ENCODE measurements at regions not wholly inside any gene's neighbourhood (a gene's known extent, or its start where the extent isn't known, plus 50 kb on each side); places are given as distances from the start of the nearest gene placed in this dataset.
"Not testable (repeated sequence)": the region's sequence is repeated elsewhere in the genome, so short reads cannot be mapped to it uniquely, and the experiment has no call there.

DNA sequence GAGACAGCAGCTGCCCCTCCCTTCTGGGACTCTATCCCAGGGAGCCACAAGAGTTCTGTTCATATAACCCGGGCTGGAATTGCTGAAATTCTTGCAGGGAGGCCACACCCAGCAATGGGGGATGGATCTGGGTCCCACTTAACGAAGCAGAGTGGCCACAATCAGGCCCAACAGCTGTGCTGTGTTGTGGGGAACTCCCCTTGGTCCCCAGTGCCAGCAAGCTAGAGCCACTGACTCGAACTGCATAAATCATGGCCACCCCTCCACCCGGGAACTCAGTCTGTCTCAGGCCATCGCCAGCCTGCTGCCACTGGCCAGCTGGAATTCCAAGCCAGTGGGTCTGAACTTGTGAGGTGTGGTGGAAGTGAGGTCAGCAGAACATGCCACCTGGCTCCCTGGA is 111.1 kb downstream of the KLF8 start:
- Histone ChIP-seq H3K4me3 (no peak overlapping the region), H3K4me2 (peak overlapping the region in 3 of 11 experiments; percentile 18 to 27 (median 20); a peak in 5 of 22 replicates), H4K20me1 (no peaks in the 10 kb centered on the region), H3K9me3 (replicated peaks in 1 of 11) (peaks cover 0 to 24% (median 5%) of the 10 kb centered on the region in 11 experiments; a peak in 9 of 22 replicates), H3K9ac (no peak overlapping the region), H3K36me3 (no peaks in the 10 kb centered on the region), H3K4me1 (peaks cover 0 to 7% (median 5%) of the 10 kb centered on the region in 10 experiments; a peak in 6 of 20 replicates), H3K27me3 (peaks cover 57 to 89% (median 74%) of the 10 kb centered on the region in 11 experiments; a peak in 21 of 22 replicates), H3K27ac (no peak overlapping the region)
- no peak for TF ChIP-seq Cebpa-rat (IDR thresholded peaks at IDR 0.05)

DNA sequence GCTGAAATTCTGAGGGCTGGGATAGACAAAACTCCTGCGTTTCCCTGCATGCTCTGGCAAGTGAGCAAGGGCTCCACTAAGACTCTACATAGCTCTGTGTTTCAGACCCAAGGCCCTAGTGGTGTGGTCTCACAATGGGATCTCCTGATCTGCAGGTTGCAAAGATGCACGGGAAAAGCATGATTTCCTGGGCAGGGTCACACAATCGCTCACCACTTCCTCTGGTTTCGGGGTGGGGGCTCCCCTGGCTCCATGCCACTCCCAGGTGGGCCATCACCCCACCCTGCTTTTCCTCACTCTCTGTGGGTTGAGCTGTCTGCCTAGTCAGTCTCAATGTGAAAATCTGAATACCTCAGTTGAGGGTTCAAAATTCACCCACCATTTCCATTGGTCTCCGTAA is 111.5 kb downstream of the KLF8 start:
- H4K20me1 ChIP-seq, result no peaks in the 10 kb centered on the region
- H3K4me1 ChIP-seq, result peaks cover 0 to 7% (median 5%) of the 10 kb centered on the region in 10 experiments; a peak in 6 of 20 replicates
- peaks cover 57 to 86% (median 74%) of the 10 kb centered on the region in 11 experiments; a peak in 21 of 22 replicates for H3K27me3 ChIP-seq
- no peak for TF ChIP-seq Cebpa-rat (IDR thresholded peaks at IDR 0.05)
- H3K36me3 ChIP-seq, result no peaks in the 10 kb centered on the region
- no peak overlapping the region for H3K9ac ChIP-seq
- H3K27ac ChIP-seq, result no peak overlapping the region
- H3K4me2 ChIP-seq, result peak overlapping the region in 4 of 11 experiments; percentile 6 to 27 (median 19); a peak in 5 of 22 replicates
- no peak overlapping the region for H3K4me3 ChIP-seq
- H3K9me3 ChIP-seq (replicated peaks in 1 of 11), result peaks cover 0 to 24% (median 5%) of the 10 kb centered on the region in 11 experiments; a peak in 10 of 22 replicates

DNA sequence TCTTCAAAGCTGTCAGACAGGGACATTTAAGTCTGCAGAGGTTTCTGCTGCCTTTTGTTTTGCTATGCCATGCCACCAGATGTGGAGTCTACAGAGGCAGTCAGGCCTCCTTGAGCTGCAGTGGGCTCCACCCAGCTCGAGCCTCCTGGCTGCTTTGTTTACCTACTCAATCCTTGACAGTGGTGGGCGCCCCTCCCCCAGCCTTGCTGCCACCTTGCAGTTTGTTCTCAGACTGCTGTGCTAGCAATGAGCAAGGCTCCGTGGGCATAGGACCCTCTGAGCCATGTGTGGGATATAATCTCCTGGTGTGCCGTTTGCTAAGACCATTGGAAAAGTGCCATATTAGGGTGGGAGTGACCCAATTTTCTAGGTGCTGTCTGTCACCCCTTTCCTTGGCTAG is 126.0 kb downstream of the KLF8 start:
- H3K4me3 ChIP-seq, H3K4me2 ChIP-seq, H3K9ac ChIP-seq, H4K20me1 ChIP-seq, H3K4me1 ChIP-seq, H3K27ac ChIP-seq, H3K36me3 ChIP-seq: not testable (repeated sequence)
- Histone ChIP-seq H3K9me3 (replicated peaks in 1 of 11) (peaks cover 4 to 20% (median 10%) of the 10 kb centered on the region in 11 experiments; a peak in 13 of 22 replicates), H3K27me3 (peaks cover 21 to 64% (median 42%) of the 10 kb centered on the region in 11 experiments; a peak in 21 of 22 replicates)

DNA sequence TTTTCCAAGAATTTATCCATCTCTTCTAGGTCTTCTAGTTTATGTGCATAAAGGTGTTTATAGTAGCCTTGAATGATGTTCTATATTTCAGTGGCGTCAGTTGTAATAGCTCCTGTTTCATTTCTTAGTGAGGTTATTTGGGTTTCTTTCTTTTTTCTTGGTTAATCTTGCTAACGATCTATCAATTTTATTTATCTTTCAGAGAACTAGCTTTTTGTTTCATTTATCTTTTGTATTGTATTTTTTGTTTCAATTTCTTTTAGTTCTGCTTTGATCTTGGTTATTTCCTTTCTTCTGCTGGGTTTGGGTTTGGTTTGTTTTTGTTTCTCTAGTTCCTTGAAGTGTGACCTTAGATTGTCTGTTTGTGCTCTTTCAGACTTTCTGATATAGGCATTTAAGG is 133.0 kb downstream of the KLF8 start:
- H3K4me1 ChIP-seq, H3K4me2 ChIP-seq, H3K27ac ChIP-seq, H3K36me3 ChIP-seq, H3K9ac ChIP-seq, H3K4me3 ChIP-seq, H4K20me1 ChIP-seq: not testable (repeated sequence)
- peaks cover 2 to 26% (median 15%) of the 10 kb centered on the region in 11 experiments; a peak in 15 of 22 replicates for H3K9me3 ChIP-seq (replicated peaks in 1 of 11)
- peaks cover 55 to 89% (median 80%) of the 10 kb centered on the region in 11 experiments for H3K27me3 ChIP-seq

DNA sequence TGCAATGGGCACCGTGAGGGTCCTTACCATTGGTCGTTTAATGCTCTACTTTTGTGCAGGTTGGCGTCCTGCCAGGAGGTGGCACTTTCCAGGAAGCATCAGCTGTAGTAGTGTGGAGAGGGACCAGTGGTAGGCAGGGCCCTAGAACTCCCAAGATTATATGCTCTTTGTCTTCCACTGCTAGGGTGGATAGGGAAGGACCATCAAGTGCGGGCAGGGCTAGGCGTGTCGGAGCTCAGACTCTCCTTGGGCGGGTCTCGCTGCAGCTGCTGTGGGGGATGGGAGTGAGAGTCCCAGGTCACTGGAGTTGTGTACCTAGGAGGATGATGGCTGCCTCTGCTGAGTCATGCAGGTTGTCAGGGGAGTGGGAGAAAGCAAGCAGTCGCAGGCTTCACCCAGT is 134.7 kb downstream of the KLF8 start:
- Histone ChIP-seq H3K4me3 (no peak overlapping the region), H3K9me3 (replicated peaks in 1 of 11) (peaks cover 0 to 20% (median 10%) of the 10 kb centered on the region in 11 experiments; a peak in 12 of 22 replicates), H3K27me3 (peaks cover 46 to 78% (median 71%) of the 10 kb centered on the region in 11 experiments), H3K4me1 (no peaks in the 10 kb centered on the region), H3K27ac (no peak overlapping the region), H3K4me2 (no peak overlapping the region), H3K9ac (no peak overlapping the region), H3K36me3 (no peaks in the 10 kb centered on the region), H4K20me1 (no peaks in the 10 kb centered on the region)
- no peak for TF ChIP-seq Cebpa-rat (IDR thresholded peaks at IDR 0.05)

DNA sequence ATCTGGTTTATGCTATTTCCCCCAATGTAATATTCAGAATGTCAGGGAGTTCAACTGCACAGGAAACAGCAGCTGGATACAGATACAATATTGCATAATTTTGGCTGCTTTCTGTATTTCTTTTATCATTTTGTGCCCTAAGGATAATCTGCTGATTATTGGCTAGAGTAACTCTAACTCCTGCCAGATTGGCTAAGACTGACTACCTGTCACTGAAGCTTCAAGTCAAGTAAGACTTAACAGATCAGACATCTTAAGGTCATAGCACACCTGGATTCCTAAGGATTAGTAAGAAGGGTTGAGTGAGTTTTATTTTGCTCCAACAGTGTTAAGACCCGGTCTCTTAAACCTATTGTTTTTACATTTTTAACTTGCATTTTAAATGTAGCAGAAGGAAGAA is 136.8 kb downstream of the KLF8 start:
- Histone ChIP-seq H3K4me2 (no peak overlapping the region), H3K27ac (no peak overlapping the region), H3K4me3 (no peak overlapping the region), H3K4me1 (no peaks in the 10 kb centered on the region), H4K20me1 (no peaks in the 10 kb centered on the region), H3K36me3 (no peaks in the 10 kb centered on the region), H3K27me3 (peaks cover 36 to 58% (median 54%) of the 10 kb centered on the region in 11 experiments), H3K9me3 (replicated peaks in 1 of 11) (peaks cover 0 to 8% (median 2%) of the 10 kb centered on the region in 11 experiments; a peak in 7 of 22 replicates), H3K9ac (no peak overlapping the region)
- TF ChIP-seq Cebpa-rat (IDR thresholded peaks at IDR 0.05), result no peak

DNA sequence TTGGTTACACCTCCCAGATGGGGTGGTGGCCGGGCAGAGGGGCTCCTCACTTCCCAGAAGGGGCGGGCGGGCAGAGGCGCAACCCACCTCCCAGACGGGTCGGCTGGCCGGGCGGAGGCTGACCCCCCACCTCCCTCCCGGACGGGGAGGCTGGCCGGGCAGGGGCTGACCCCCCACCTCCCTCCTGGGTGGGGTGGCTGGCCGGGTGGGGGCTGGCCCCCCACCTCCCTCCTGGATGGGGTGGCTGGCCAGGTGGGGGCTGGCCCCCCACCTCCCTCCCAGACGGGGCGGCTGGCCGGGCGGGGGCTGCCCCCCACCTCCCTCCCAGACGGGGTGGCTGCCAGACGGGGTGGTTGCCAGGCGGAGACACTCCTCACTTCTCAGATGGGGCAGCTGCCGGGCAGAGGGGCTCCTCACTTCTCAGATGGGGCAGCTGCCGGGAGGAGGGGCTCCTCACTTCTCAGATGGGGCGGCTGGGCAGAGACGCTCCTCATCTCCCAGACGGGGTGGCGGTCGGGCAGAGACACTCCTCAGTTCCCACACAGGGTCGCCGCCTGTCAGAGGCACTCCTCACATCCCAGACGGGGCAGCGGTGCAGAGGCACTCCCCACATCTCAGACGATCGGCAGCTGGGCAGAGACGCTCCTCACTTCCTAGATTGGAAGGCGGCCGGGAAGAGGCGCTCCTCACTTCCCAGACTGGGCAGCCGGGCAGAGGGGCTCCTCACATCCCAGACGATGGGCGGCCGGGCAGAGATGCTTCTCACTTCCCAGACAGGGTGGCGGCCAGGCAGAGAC is 148.0 kb downstream of the KLF8 start:
- not testable (repeated sequence) for H4K20me1 ChIP-seq, H3K9ac ChIP-seq, H3K4me2 ChIP-seq, H3K36me3 ChIP-seq, H3K4me3 ChIP-seq, H3K4me1 ChIP-seq, H3K27ac ChIP-seq
- peaks cover 42 to 67% (median 57%) of the 10 kb centered on the region in 11 experiments for H3K27me3 ChIP-seq
- H3K9me3 ChIP-seq (replicated peaks in 1 of 11), result peaks cover 5 to 15% (median 12%) of the 10 kb centered on the region in 11 experiments; a peak in 17 of 22 replicates

DNA sequence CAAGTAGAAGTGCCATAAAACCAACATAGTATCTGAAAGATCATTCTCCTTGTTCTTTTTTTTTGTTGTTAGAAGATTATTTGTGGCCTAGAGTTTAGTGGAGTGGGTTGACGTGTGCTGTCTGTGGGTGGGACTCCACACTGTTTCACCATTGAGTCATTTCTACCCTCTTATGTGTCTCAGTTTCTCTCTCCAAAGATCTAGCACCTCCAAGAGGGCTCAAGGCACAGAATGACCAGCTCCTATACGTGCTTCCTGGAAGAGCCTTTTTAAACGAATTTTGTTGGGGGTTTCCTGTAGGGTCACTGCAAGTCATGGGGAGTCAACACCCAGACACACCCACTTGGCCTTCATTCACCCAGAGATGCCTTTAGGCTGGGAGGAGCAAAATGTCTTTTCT is 150.1 kb downstream of the KLF8 start:
- Histone ChIP-seq H3K9ac (no peak overlapping the region), H3K4me1 (no peaks in the 10 kb centered on the region), H3K4me3 (no peak overlapping the region), H3K4me2 (no peak overlapping the region), H3K9me3 (replicated peaks in 1 of 11) (peaks cover 5 to 15% (median 12%) of the 10 kb centered on the region in 11 experiments; a peak in 16 of 22 replicates), H3K27ac (no peak overlapping the region), H4K20me1 (no peaks in the 10 kb centered on the region), H3K27me3 (peaks cover 51 to 75% (median 69%) of the 10 kb centered on the region in 11 experiments), H3K36me3 (no peaks in the 10 kb centered on the region)
- no peak for TF ChIP-seq Cebpa-rat (IDR thresholded peaks at IDR 0.05)

DNA sequence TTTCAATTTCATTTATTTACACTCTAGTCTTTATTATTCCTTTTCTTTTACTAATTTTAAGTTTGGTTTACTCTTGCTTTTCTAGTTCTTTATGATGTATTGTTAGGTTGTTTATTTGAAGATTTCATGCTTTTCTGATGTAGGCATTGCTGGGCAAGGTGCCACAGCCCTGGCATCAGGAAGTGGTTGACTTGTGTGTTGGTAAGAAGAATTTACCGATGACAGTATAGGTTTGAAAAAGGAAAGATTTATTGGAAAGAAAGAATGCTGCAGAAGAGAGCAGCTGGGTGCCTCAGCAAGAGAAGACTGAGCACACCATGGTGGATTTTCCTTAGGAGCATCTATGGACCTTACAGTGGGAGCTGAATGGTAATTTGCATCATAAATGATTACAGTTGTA is 153.2 kb downstream of the KLF8 start:
- no peaks in the 10 kb centered on the region for H4K20me1 ChIP-seq

More for the DNA sequence above, 153.2 kb downstream of the KLF8 start:
- H3K4me1 ChIP-seq, result no peaks in the 10 kb centered on the region
- no peak overlapping the region for H3K4me3 ChIP-seq
- TF ChIP-seq Cebpa-rat (IDR thresholded peaks at IDR 0.05), result no peak
- peaks cover 42 to 74% (median 59%) of the 10 kb centered on the region in 11 experiments for H3K27me3 ChIP-seq
- H3K27ac ChIP-seq, result no peak overlapping the region
- no peaks in the 10 kb centered on the region for H3K36me3 ChIP-seq
- H3K9me3 ChIP-seq (replicated peaks in 1 of 11), result peaks cover 5 to 8% (median 7%) of the 10 kb centered on the region in 11 experiments; a peak in 16 of 22 replicates
- H3K4me2 ChIP-seq, result no peak overlapping the region
- H3K9ac ChIP-seq, result no peak overlapping the region
